Lower leg skin (tissue), 3 donors: ENCODE measurements at regions not wholly inside any gene's neighbourhood (a gene's known extent, or its start where the extent isn't known, plus 50 kb on each side); places are given as distances from the start of the nearest gene placed in this dataset.

Experiments
- POLR2A ChIP-seq, 2 donors: fragments of 450-650 bp; IDR thresholded peaks; one replicate each; pipeline ENCODE4 v1.6.1; 2016 to 2017; ENCODE audit warnings: antibody characterized with exemption in 2 of 2, mild to moderate bottlenecking in 1 of 2, moderate library complexity in 1 of 2
- TF ChIP-seq, protein P1 (sequence below), 3 donors: fragments of 450-650 bp; IDR thresholded peaks; one replicate each; pipeline ENCODE4 v1.5.1; 2016; ENCODE audit warnings: antibody characterized with exemption in 3 of 3, mild to moderate bottlenecking in 3 of 3, moderate library complexity in 2 of 3

GRCh38 chr22:47374273-47374771 is 611.9 kb downstream of the TBC1D22A start:
- TF ChIP-seq, protein P1, sequence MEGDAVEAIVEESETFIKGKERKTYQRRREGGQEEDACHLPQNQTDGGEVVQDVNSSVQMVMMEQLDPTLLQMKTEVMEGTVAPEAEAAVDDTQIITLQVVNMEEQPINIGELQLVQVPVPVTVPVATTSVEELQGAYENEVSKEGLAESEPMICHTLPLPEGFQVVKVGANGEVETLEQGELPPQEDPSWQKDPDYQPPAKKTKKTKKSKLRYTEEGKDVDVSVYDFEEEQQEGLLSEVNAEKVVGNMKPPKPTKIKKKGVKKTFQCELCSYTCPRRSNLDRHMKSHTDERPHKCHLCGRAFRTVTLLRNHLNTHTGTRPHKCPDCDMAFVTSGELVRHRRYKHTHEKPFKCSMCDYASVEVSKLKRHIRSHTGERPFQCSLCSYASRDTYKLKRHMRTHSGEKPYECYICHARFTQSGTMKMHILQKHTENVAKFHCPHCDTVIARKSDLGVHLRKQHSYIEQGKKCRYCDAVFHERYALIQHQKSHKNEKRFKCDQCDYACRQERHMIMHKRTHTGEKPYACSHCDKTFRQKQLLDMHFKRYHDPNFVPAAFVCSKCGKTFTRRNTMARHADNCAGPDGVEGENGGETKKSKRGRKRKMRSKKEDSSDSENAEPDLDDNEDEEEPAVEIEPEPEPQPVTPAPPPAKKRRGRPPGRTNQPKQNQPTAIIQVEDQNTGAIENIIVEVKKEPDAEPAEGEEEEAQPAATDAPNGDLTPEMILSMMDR (IDR thresholded peaks at IDR 0.05) = no peak
- TF ChIP-seq POLR2A (IDR thresholded peaks at IDR 0.05) = no peak
